Uterus (tissue), 2 donors: ENCODE measurements at regions not wholly inside any gene's neighbourhood (a gene's known extent, or its start where the extent isn't known, plus 50 kb on each side); places are given as distances from the start of the nearest gene placed in this dataset.
"Not testable (repeated sequence)": the region's sequence is repeated elsewhere in the genome, so short reads cannot be mapped to it uniquely, and the experiment has no call there.

Experiments used
- CTCF ChIP-seq, 4 experiments: fragments of 200-600 bp in 2 of 4; fragments of 450-650 bp in 2 of 4; sonication (generic) in 2 of 4; IDR thresholded peaks; one replicate each; pipeline ENCODE4 v1.5.1; 2016 to 2019; ENCODE audit warnings: antibody characterized with exemption in 4 of 4, mild to moderate bottlenecking in 2 of 4, moderate library complexity in 1 of 4
- POLR2A ChIP-seq, 2 donors: fragments of 450-650 bp; IDR thresholded peaks; one replicate each; pipeline ENCODE4 v1.6.1; 2016; ENCODE audit warnings: antibody characterized with exemption in 2 of 2, mild to moderate bottlenecking in 1 of 2, moderate library complexity in 1 of 2

- not testable (repeated sequence) for TF ChIP-seq CTCF, POLR2A (IDR thresholded peaks at IDR 0.05)
Observed at GRCh38 chr11:71743385-71743784, 89.6 kb upstream of the DEFB108B start.
